Naive thymus-derived CD4-positive, alpha-beta T cell (primary cell): ENCODE measurements at regions not wholly inside any gene's neighbourhood (a gene's known extent, or its start where the extent isn't known, plus 50 kb on each side); places are given as distances from the start of the nearest gene placed in this dataset.

Experiments
- ATAC-seq: fragments of 150-1000 bp; cut with Tn5 transposase; 2 replicates; pipeline ENCODE4 v1.10.0; 2021; ENCODE audit warnings: mild to moderate bottlenecking, moderate library complexity
- CTCF ChIA-PET: fragments of 350-600 bp; sonication (Branson Sonifier 250); formaldehyde crosslinking; loops from one replicate; lab custom pipeline; 2021; ENCODE audit warnings: antibody characterized with exemption; lab: Charles Lee
- POLR2A ChIA-PET: fragments of 350-600 bp; sonication (Branson Sonifier 250); formaldehyde crosslinking; loops from one replicate; lab custom pipeline; 2021; ENCODE audit warnings: antibody characterized with exemption, inconsistent platforms; lab: Charles Lee
- DNase-seq, 9 donors: peaks; one replicate each; pipeline versions ENCODE4 v3.0.0 to v3.0.0-alpha.2; 2020 to 2022; ENCODE audit warnings: mixed read lengths in 1 of 9
- H3K27ac ChIP-seq: one replicate; pipeline ENCODE4 v1.7.0; 2013; ENCODE audit warnings: mild to moderate bottlenecking, low read depth, low read length, moderate library complexity
- H3K27me3 ChIP-seq, 2 donors: one replicate each; pipeline ENCODE4 v1.7.0; 2013; ENCODE audit warnings: low read length in 2 of 2, mild to moderate bottlenecking in 2 of 2, moderate library complexity in 2 of 2; ENCODE audit not compliant: control insufficient read depth in 2 of 2, insufficient read depth in 2 of 2
- H3K36me3 ChIP-seq, 3 experiments: 1 replicate in 2 of 3; 2 replicates in 1 of 3; pipeline ENCODE4 v1.7.0; 2013; ENCODE audit warnings: low read length in 3 of 3, mild to moderate bottlenecking in 3 of 3, moderate library complexity in 1 of 3; ENCODE audit not compliant: insufficient read depth in 3 of 3, control insufficient read depth in 2 of 3
- H3K4me1 ChIP-seq, 2 donors: one replicate each; pipeline ENCODE4 v1.7.0; 2013; ENCODE audit warnings: low read length in 2 of 2, mild to moderate bottlenecking in 2 of 2, moderate library complexity in 1 of 2; ENCODE audit not compliant: control insufficient read depth in 2 of 2, insufficient read depth in 2 of 2
- H3K4me3 ChIP-seq: 2 replicates; pipeline ENCODE4 v1.7.0; 2013; ENCODE audit warnings: mild to moderate bottlenecking, low read length
- H3K9me3 ChIP-seq, 3 experiments: 1 replicate in 2 of 3; 2 replicates in 1 of 3; pipeline ENCODE4 v1.7.0; 2013; ENCODE audit warnings: low read length in 3 of 3; ENCODE audit not compliant: control insufficient read depth in 2 of 3
- H3K27ac Mint-ChIP-seq, 9 donors: one replicate each; pipeline ENCODE4 v1.8.0; 2020 to 2022; ENCODE audit warnings: mixed read lengths in 9 of 9, mild to moderate bottlenecking in 8 of 9, moderate library complexity in 5 of 9, inconsistent platforms in 2 of 9
- H3K27me3 Mint-ChIP-seq, 5 donors: one replicate each; pipeline ENCODE4 v1.8.0; 2021 to 2022; ENCODE audit warnings: mixed read lengths in 5 of 5, mild to moderate bottlenecking in 1 of 5
- H3K36me3 Mint-ChIP-seq, 5 donors: one replicate each; pipeline ENCODE4 v1.8.0; 2020 to 2022; ENCODE audit warnings: mixed read lengths in 5 of 5, mild to moderate bottlenecking in 3 of 5, inconsistent platforms in 1 of 5
- H3K4me1 Mint-ChIP-seq, 7 donors: one replicate each; pipeline ENCODE4 v1.8.0; 2020 to 2022; ENCODE audit warnings: mixed read lengths in 7 of 7, mild to moderate bottlenecking in 3 of 7, inconsistent platforms in 1 of 7
- H3K4me3 Mint-ChIP-seq, 10 donors: one replicate each; pipeline ENCODE4 v1.8.0; 2020 to 2022; ENCODE audit warnings: mild to moderate bottlenecking in 10 of 10, mixed read lengths in 10 of 10, moderate library complexity in 6 of 10, inconsistent platforms in 2 of 10
- H3K9me3 Mint-ChIP-seq, 11 donors: one replicate each; pipeline ENCODE4 v1.8.0; 2020 to 2022; ENCODE audit warnings: mixed read lengths in 11 of 11, mild to moderate bottlenecking in 4 of 11, inconsistent platforms in 1 of 11, moderate library complexity in 1 of 11
- intact Hi-C, 2 donors: fragments of 100-400 bp; cut with micrococcal nuclease; formaldehyde crosslinking; loops; one replicate each; pipeline ENCODE4 v1.15.1; 2023

DNA sequence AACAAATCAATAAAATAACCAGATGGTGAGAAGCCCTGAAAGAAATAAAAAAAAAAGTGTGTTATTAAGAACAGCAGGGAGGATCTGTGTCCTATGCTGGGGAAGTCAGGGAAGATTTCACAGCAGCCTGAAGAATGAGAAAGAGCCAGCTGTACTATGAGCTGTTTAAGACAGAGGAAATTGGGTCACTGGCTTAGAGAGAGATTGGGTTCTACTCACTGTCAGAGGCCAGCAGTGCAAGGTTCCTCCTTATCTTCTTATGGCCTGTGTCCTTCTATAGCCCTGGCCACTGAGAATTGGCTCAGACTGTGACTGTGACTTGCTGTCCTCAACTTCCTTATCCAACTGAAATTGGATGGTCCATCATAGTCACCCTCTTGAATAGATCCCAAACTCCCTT lies 54.8 kb upstream of the FDX1 start:
- intact Hi-C loops = loop anchor here (5.0 kb wide), 4 partner anchors 48 to 852 kb away; partner anchors contain the start of gene RDX (in 1 of the 2)

DNA sequence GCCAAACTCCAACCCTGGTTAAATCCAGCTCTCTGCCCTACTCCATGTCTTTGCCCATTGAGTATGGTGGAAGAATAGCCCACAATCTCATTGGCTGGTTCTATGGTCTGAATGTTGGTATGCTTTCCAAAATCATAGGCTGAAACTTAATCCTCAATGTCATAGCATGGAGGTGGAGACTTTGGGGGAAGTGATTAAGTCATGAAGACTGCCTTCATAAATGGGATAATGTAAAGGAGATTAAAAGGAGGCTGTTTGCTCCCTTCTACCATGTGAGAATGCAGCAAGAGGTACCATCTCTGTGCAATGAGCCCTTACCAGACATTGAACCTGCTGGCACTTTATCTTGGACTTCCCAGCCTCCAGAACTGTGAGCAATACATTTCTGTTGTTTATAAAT lies 54.4 kb upstream of the FDX1 start:
- intact Hi-C loops = loop anchor here (5.0 kb wide), 3 partner anchors 78 to 852 kb away; partner anchors contain the start of gene RDX (in 1 of the 2)
- ChIA-PET CTCF (interaction anchor here (0.8 to 1.2 kb wide), 4 partner anchors 9 to 174 kb away, joined by 3 to 11 read pairs (median 4); no protein-coding TSS in a partner anchor), POLR2A (no interaction called here)
- Mint-ChIP-seq H3K9me3 (no peaks in the 10 kb centered on the region), H3K36me3 (peaks cover 0 to 2% (median 0%) of the 10 kb centered on the region in 5 donors), H3K4me3 (no peak overlapping the region), H3K4me1 (peaks cover 0 to 30% (median 5%) of the 10 kb centered on the region in 7 donors), H3K27me3 (peaks cover 0 to 6% (median 4%) of the 10 kb centered on the region in 5 donors), H3K27ac (no peak overlapping the region)
- no peaks in the 10 kb centered on the region for H3K27me3 ChIP-seq
- no peaks in the 10 kb centered on the region for H3K36me3 ChIP-seq
- no peak overlapping the region for H3K4me3 ChIP-seq
- H3K4me1 ChIP-seq = no peaks in the 10 kb centered on the region
- no peaks in the 10 kb centered on the region for H3K9me3 ChIP-seq
- DNase-seq = no peak
- H3K27ac ChIP-seq = no peak overlapping the region
- ATAC-seq = no peak

More for the DNA sequence above, 54.8 kb upstream of the FDX1 start:
- H3K27ac Mint-ChIP-seq = no peak overlapping the region
- Histone ChIP-seq H3K27me3 (no peaks in the 10 kb centered on the region), H3K36me3 (no peaks in the 10 kb centered on the region), H3K4me1 (no peaks in the 10 kb centered on the region), H3K27ac (no peak overlapping the region), H3K4me3 (no peak overlapping the region), H3K9me3 (no peaks in the 10 kb centered on the region)
- H3K4me3 Mint-ChIP-seq = no peak overlapping the region
- H3K36me3 Mint-ChIP-seq = peaks cover 0 to 2% (median 0%) of the 10 kb centered on the region in 5 donors
- ChIA-PET CTCF (interaction anchor here (1.0 kb wide), 1 partner anchor 174 kb away, joined by 6 read pairs; no protein-coding TSS in a partner anchor), POLR2A (no interaction called here)
- H3K4me1 Mint-ChIP-seq = peaks cover 0 to 30% (median 5%) of the 10 kb centered on the region in 7 donors
- ATAC-seq = peak; percentile 78
- no peak for DNase-seq
- no peaks in the 10 kb centered on the region for H3K9me3 Mint-ChIP-seq
- H3K27me3 Mint-ChIP-seq = peaks cover 0 to 6% (median 4%) of the 10 kb centered on the region in 5 donors

DNA sequence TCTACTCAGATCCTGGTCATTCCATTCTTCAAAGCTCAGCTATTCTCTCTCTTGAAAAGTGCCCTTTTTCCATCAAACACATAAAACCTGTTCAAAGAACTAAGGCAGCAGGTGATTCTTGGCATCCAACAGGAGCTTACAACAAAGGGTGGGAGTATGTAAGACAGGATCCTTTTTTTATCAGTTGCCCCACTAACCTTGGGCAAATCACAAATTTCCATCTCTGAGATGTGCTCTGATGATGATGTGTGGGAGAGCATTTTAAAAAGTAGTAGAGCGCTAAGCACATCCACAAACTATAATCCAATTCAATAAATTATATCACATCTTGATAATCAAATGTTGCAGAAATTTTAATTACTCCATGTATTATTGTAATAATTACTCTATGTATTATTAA lies 53.7 kb upstream of the FDX1 start:
- DNase-seq = no peak
- intact Hi-C loops = loop anchor here (1.0 to 5.0 kb wide), 6 partner anchors 57 to 1677 kb away; partner anchors contain the start of gene RDX (in 1 of the 2)
- Histone ChIP-seq H3K9me3 (no peaks in the 10 kb centered on the region), H3K27ac (no peak overlapping the region), H3K27me3 (no peaks in the 10 kb centered on the region), H3K4me3 (no peak overlapping the region), H3K4me1 (no peaks in the 10 kb centered on the region), H3K36me3 (no peaks in the 10 kb centered on the region)
- H3K4me1 Mint-ChIP-seq = peaks cover 0 to 30% (median 5%) of the 10 kb centered on the region in 7 donors
- no peak overlapping the region for H3K4me3 Mint-ChIP-seq
- ChIA-PET POLR2A (no interaction called here), CTCF (interaction anchor here (0.8 to 1.2 kb wide), 3 partner anchors 10 to 175 kb away, joined by 3 to 11 read pairs (median 3); no protein-coding TSS in a partner anchor)
- H3K9me3 Mint-ChIP-seq = no peaks in the 10 kb centered on the region
- H3K36me3 Mint-ChIP-seq = peaks cover 0 to 2% (median 0%) of the 10 kb centered on the region in 5 donors
- ATAC-seq = no peak
- peaks cover 0 to 6% (median 4%) of the 10 kb centered on the region in 5 donors for H3K27me3 Mint-ChIP-seq
- peak overlapping the region in 1 of 9 donors; percentile 2 for H3K27ac Mint-ChIP-seq

DNA sequence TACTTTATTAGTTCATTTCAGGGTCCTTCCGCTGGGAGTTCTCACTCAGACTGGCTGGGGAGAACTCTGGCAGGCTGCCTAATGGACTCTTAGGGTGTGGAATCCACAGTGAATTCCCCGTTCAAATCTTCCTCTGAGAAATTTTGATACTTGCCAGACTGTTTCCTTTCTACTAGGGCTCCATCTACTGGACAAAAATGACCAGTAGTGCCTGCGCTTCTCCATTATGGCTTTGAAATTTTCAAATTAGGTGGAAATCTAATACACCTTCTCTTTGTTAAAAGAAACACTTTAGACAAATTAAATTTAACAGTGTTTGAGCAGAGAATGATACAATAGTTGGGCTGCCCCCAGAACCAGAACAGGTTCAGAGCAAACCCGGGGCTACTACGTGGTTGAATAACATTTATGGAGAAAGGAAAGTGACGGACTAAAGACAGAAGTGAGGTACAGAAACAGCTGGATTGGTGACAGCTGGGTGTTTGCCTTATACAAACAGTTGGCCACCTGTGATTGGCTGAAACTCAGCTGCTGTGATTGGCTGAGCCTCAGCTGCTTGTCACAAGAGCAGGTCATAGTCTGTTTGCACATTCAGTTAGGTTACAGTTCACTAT lies 52.9 kb upstream of the FDX1 start:
- Histone ChIP-seq H3K4me3 (no peak overlapping the region), H3K27ac (no peak overlapping the region), H3K9me3 (no peaks in the 10 kb centered on the region), H3K4me1 (no peaks in the 10 kb centered on the region), H3K36me3 (no peaks in the 10 kb centered on the region), H3K27me3 (no peaks in the 10 kb centered on the region)
- Mint-ChIP-seq H3K9me3 (no peaks in the 10 kb centered on the region), H3K36me3 (peaks cover 0 to 2% (median 0%) of the 10 kb centered on the region in 5 donors), H3K4me1 (peaks cover 0 to 27% (median 5%) of the 10 kb centered on the region in 7 donors), H3K4me3 (no peak overlapping the region), H3K27ac (no peak overlapping the region), H3K27me3 (peaks cover 0 to 6% (median 4%) of the 10 kb centered on the region in 5 donors)
- POLR2A ChIA-PET = interaction anchor here (1.1 kb wide), 1 partner anchor 53 kb away, joined by 3 read pairs; the partner anchor contains the start of gene FDX1
- DNase-seq (peak in 7 of 9 donors; percentile 13 to 45 (median 22)), ATAC-seq (peak; percentile 68)
- CTCF ChIA-PET = interaction anchor here (0.8 to 1.6 kb wide), 8 partner anchors 23 to 188 kb away, joined by 3 to 18 read pairs (median 4); partner anchors contain the start of gene FDX1
- intact Hi-C loops = loop anchor here (1.0 to 5.0 kb wide), 6 partner anchors 56 to 1678 kb away; partner anchors contain the start of gene RDX (in 1 of the 2)

DNA sequence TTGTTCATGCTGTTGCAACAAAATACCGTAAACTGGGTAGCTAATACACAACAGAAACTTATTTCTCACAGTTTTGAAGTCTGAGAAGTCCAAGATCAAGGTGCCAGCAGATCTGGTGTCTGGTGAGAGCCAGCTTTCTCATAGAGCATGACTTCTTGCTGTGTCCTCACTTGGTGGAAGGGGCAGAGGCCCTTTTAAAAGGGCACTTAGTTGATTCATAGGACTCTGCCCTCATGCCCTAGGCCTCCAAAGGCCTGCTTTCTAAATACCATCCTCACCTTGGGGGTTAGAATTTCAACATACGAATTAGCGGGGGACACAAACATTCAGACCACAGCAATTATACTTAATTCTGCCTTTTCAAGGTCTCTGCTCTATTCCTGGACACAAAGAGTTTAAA lies 52.3 kb upstream of the FDX1 start:
- H3K36me3 Mint-ChIP-seq = peaks cover 0 to 2% (median 0%) of the 10 kb centered on the region in 5 donors
- H3K27me3 Mint-ChIP-seq = peaks cover 0 to 6% (median 4%) of the 10 kb centered on the region in 5 donors
- H3K4me1 ChIP-seq = no peaks in the 10 kb centered on the region
- CTCF ChIA-PET = interaction anchor here (0.8 to 1.6 kb wide), 8 partner anchors 24 to 189 kb away, joined by 3 to 18 read pairs (median 4); partner anchors contain the start of gene FDX1
- no peaks in the 10 kb centered on the region for H3K27me3 ChIP-seq
- no peak overlapping the region for H3K4me3 Mint-ChIP-seq
- H3K4me3 ChIP-seq = no peak overlapping the region
- ATAC-seq (no peak), DNase-seq (no peak)
- H3K27ac ChIP-seq = no peak overlapping the region
- H3K36me3 ChIP-seq = no peaks in the 10 kb centered on the region
- no peaks in the 10 kb centered on the region for H3K9me3 Mint-ChIP-seq
- no peak overlapping the region for H3K27ac Mint-ChIP-seq
- H3K4me1 Mint-ChIP-seq = peaks cover 0 to 25% (median 5%) of the 10 kb centered on the region in 7 donors
- intact Hi-C loops = loop anchor here (2.0 to 5.0 kb wide), 4 partner anchors 80 to 1679 kb away; partner anchors contain the start of gene RDX (in 1 of the 2)
- H3K9me3 ChIP-seq = no peaks in the 10 kb centered on the region
- POLR2A ChIA-PET = interaction anchor here (1.1 kb wide), 1 partner anchor 52 kb away, joined by 3 read pairs; the partner anchor contains the start of gene FDX1

DNA sequence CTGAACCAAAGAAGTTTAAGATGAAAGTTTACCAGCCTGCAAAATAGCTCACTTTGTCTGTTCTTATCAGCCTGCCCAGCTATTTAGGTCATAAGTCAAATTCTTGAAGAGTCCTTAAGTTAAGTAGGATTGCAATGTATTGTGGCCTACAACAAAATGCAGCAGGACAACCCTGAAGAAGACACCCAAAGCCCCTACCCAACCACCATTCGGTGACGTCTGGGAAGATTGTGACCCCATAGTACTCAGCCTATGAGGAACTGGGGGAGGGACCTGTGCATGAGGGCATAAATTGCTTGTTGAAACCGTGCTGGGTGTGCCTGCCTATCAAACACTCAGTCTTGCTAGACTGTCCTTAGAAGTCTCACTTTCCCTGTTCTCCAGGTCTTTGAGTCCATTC lies 50.5 kb upstream of the FDX1 start:
- peaks cover 0 to 2% (median 0%) of the 10 kb centered on the region in 11 donors for H3K9me3 Mint-ChIP-seq
- CTCF ChIA-PET = no interaction called here
- DNase-seq = no peak
- peaks cover 0 to 6% (median 4%) of the 10 kb centered on the region in 5 donors for H3K27me3 Mint-ChIP-seq
- H3K36me3 Mint-ChIP-seq = peaks cover 0 to 4% (median 0%) of the 10 kb centered on the region in 5 donors
- intact Hi-C loops = loop anchor here (5.0 kb wide), 3 partner anchors 82 to 848 kb away; partner anchors contain the start of gene RDX (in 1 of the 2)
- no peaks in the 10 kb centered on the region for H3K36me3 ChIP-seq
- POLR2A ChIA-PET = no interaction called here
- no peak overlapping the region for H3K27ac ChIP-seq
- peaks cover 0 to 14% (median 5%) of the 10 kb centered on the region in 7 donors for H3K4me1 Mint-ChIP-seq
- no peaks in the 10 kb centered on the region for H3K27me3 ChIP-seq
- H3K4me3 ChIP-seq = no peak overlapping the region
- no peaks in the 10 kb centered on the region for H3K4me1 ChIP-seq
- ATAC-seq = no peak
- no peaks in the 10 kb centered on the region for H3K9me3 ChIP-seq
- H3K27ac Mint-ChIP-seq = no peak overlapping the region
- H3K4me3 Mint-ChIP-seq = no peak overlapping the region
